GM23248 (cell line): ENCODE measurements at regions not wholly inside any gene's neighbourhood (a gene's known extent, or its start where the extent isn't known, plus 50 kb on each side); places are given as distances from the start of the nearest gene placed in this dataset.
A peak's percentile ranks its signal among the peaks of the same experiment; 100 is the strongest.

Experiments
- DNase-seq: peaks from one replicate; pipeline ENCODE4 v3.0.0-alpha.2; 2015
- H2AFZ ChIP-seq: fragments of 200-600 bp; sonication (generic); 2 replicates; pipeline ENCODE4 v1.6.1; 2016; ENCODE audit warnings: antibody characterized with exemption
- H3F3A ChIP-seq: fragments of 200-600 bp; sonication (generic); 2 replicates; pipeline ENCODE4 v1.6.1; 2016; ENCODE audit warnings: mild to moderate bottlenecking, antibody characterized with exemption, mixed run types; ENCODE audit not compliant: insufficient read depth
- H3K27ac ChIP-seq: fragments of 200-600 bp; sonication (generic); 2 replicates; pipeline ENCODE4 v1.5.1; 2016; ENCODE audit warnings: mild to moderate bottlenecking
- H3K27me3 ChIP-seq: fragments of 200-600 bp; sonication (generic); replicated peaks from 2 replicates; pipeline ENCODE4 v1.6.1; 2016; ENCODE audit warnings: mild to moderate bottlenecking; ENCODE audit not compliant: insufficient read depth
- H3K36me3 ChIP-seq: fragments of 200-600 bp; sonication (generic); 2 replicates; pipeline ENCODE4 v1.6.1; 2016; ENCODE audit warnings: low read depth, mild to moderate bottlenecking
- H3K4me1 ChIP-seq: fragments of 200-600 bp; sonication (generic); 2 replicates; pipeline ENCODE4 v1.6.1; 2016; ENCODE audit warnings: mild to moderate bottlenecking; ENCODE audit not compliant: insufficient read depth
- H3K4me2 ChIP-seq: fragments of 200-600 bp; sonication (generic); one replicate; pipeline ENCODE4 v1.6.1; 2016; ENCODE audit warnings: mild to moderate bottlenecking; ENCODE audit not compliant: unreplicated experiment
- H3K4me3 ChIP-seq: fragments of 200-600 bp; sonication (generic); 2 replicates; pipeline ENCODE4 v1.5.1; 2016; ENCODE audit warnings: mild to moderate bottlenecking
- H3K79me2 ChIP-seq: fragments of 200-600 bp; sonication (generic); 2 replicates; pipeline ENCODE4 v1.6.1; 2016; ENCODE audit warnings: mild to moderate bottlenecking; ENCODE audit not compliant: insufficient read depth
- H3K9ac ChIP-seq: fragments of 200-600 bp; sonication (generic); 2 replicates; pipeline ENCODE4 v1.6.1; 2016; ENCODE audit warnings: mild to moderate bottlenecking
- H3K9me2 ChIP-seq: fragments of 200-600 bp; sonication (generic); 2 replicates; pipeline ENCODE4 v1.6.1; 2016; ENCODE audit warnings: mixed run types, mild to moderate bottlenecking, moderate library complexity; ENCODE audit not compliant: insufficient read depth
- H3K9me3 ChIP-seq: fragments of 200-600 bp; sonication (generic); one replicate; pipeline ENCODE4 v1.6.1; 2017; ENCODE audit warnings: low read depth
- H4K20me1 ChIP-seq: fragments of 200-600 bp; sonication (generic); 2 replicates; pipeline ENCODE4 v1.6.0; 2016; ENCODE audit not compliant: insufficient read depth
- EZH2 ChIP-seq: fragments of 200-600 bp; sonication (generic); IDR thresholded peaks from 2 replicates; pipeline ENCODE4 v1.6.1; 2018; ENCODE audit warnings: antibody characterized with exemption, mild to moderate bottlenecking; ENCODE audit not compliant: insufficient read depth, poor library complexity, severe bottlenecking
- EZH2phosphoT487 ChIP-seq: fragments of 200-600 bp; sonication (generic); IDR thresholded peaks from 2 replicates; pipeline ENCODE4 v1.6.1; 2018; ENCODE audit warnings: antibody characterized with exemption, moderate library complexity, mild to moderate bottlenecking, low read depth; ENCODE audit not compliant: insufficient read depth
- WGBS, 2 experiments: methylation state at CpG; one replicate each; pipeline ENCODE4 v1.1.6; 2015 to 2017; ENCODE audit warnings: low lambda C conversion rate in 2 of 2, low coverage in 1 of 2; ENCODE audit errors: missing lambda C conversion rate in 2 of 2; 5-methylcytosine and 5-hydroxymethylcytosine counted together
- in situ Hi-C: fragments of 300-500 bp; cut with MboI; formaldehyde crosslinking; loops from 2 replicates; pipeline ENCODE4 v1.15.0; 2020

GRCh38 chr7:15845461-15845860, 159.0 kb upstream of the MEOX2 start:
- in situ Hi-C loops, result no loop called here
- Histone ChIP-seq H3K4me3 (no peak overlapping the region), H3K79me2 (no peaks in the 10 kb centered on the region), H3F3A (no peaks in the 10 kb centered on the region), H2AFZ (no peak overlapping the region), H3K9ac (no peak overlapping the region), H3K9me3 (no peaks in the 10 kb centered on the region), H4K20me1 (no peaks in the 10 kb centered on the region), H3K27ac (no peak overlapping the region), H3K27me3 (no peaks in the 10 kb centered on the region), H3K9me2 (no peaks in the 10 kb centered on the region), H3K4me1 (no peaks in the 10 kb centered on the region), H3K36me3 (no peaks in the 10 kb centered on the region), H3K4me2 (no peak overlapping the region)
- 28 to 38% methylated on average over 2 of the region's 2 CpGs for WGBS, 2 experiments
- no peak for DNase-seq
- TF ChIP-seq EZH2 (no peak), EZH2phosphoT487 (no peak)

- H3K36me3 ChIP-seq, result no peaks in the 10 kb centered on the region
- peak; percentile 46 for DNase-seq
- no peaks in the 10 kb centered on the region for H3K27me3 ChIP-seq
- no peaks in the 10 kb centered on the region for H3K79me2 ChIP-seq
- no peaks in the 10 kb centered on the region for H3F3A ChIP-seq
- H3K4me3 ChIP-seq, result peak overlapping the region; percentile 67
- no peak for TF ChIP-seq EZH2
- no peak for TF ChIP-seq EZH2phosphoT487
- peaks cover 24% of the 10 kb centered on the region; the same call in 1 of the 2 replicates for H3K4me1 ChIP-seq
- H3K4me2 ChIP-seq, result peak overlapping the region; percentile 77
- 3 to 5% methylated on average over 15 of the region's 15 CpGs for WGBS, 2 experiments
- H2AFZ ChIP-seq, result peak overlapping the region; percentile 88
- H3K27ac ChIP-seq, result no peak overlapping the region
- H4K20me1 ChIP-seq, result no peaks in the 10 kb centered on the region
- H3K9ac ChIP-seq, result peak overlapping the region; percentile 46
- in situ Hi-C loops, result no loop called here
- H3K9me2 ChIP-seq, result no peaks in the 10 kb centered on the region
- H3K9me3 ChIP-seq, result no peaks in the 10 kb centered on the region
Measured at GRCh38 chr7:15839416-15840100, 153.1 kb upstream of the MEOX2 start.

GRCh38 chr7:15838265-15838664, 151.8 kb upstream of the MEOX2 start:
- Histone ChIP-seq H3K9me2 (no peaks in the 10 kb centered on the region), H2AFZ (no peak overlapping the region), H3K9me3 (no peaks in the 10 kb centered on the region), H3K4me1 (peaks cover 24% of the 10 kb centered on the region; the same call in 1 of the 2 replicates), H3K9ac (no peak overlapping the region), H3K27me3 (no peaks in the 10 kb centered on the region), H3K27ac (no peak overlapping the region), H3F3A (no peaks in the 10 kb centered on the region), H3K4me2 (no peak overlapping the region), H4K20me1 (no peaks in the 10 kb centered on the region), H3K79me2 (no peaks in the 10 kb centered on the region), H3K36me3 (no peaks in the 10 kb centered on the region), H3K4me3 (no peak overlapping the region)
- in situ Hi-C loops, result no loop called here
- TF ChIP-seq EZH2, result no peak
- TF ChIP-seq EZH2phosphoT487, result no peak
- 76 to 80% methylated on average over 2 of the region's 2 CpGs for WGBS, 2 experiments
- no peak for DNase-seq

- peak; percentile 35 for DNase-seq
- Histone ChIP-seq H2AFZ (no peak overlapping the region), H3K79me2 (no peaks in the 10 kb centered on the region)
Measured at GRCh38 chr7:15837306-15837950, 150.9 kb upstream of the MEOX2 start.

More at GRCh38 chr7:15837306-15837950, 150.9 kb upstream of the MEOX2 start:
- TF ChIP-seq EZH2 (no peak), EZH2phosphoT487 (no peak)
- peaks cover 24% of the 10 kb centered on the region; the same call in 1 of the 2 replicates for H3K4me1 ChIP-seq
- in situ Hi-C loops, result no loop called here
- H3K9me2 ChIP-seq, result no peaks in the 10 kb centered on the region
- H3K4me2 ChIP-seq, result no peak overlapping the region
- no peaks in the 10 kb centered on the region for H3F3A ChIP-seq
- no peaks in the 10 kb centered on the region for H3K9me3 ChIP-seq
- no peaks in the 10 kb centered on the region for H4K20me1 ChIP-seq
- H3K27ac ChIP-seq, result no peak overlapping the region
- no peak overlapping the region for H3K9ac ChIP-seq
- H3K36me3 ChIP-seq, result no peaks in the 10 kb centered on the region
- H3K27me3 ChIP-seq, result no peaks in the 10 kb centered on the region
- no peak overlapping the region for H3K4me3 ChIP-seq
- WGBS, 2 experiments, result 28 to 31% methylated on average over 5 of the region's 5 CpGs
